Stomach (tissue), 8 donors: ENCODE measurements at regions not wholly inside any gene's neighbourhood (a gene's known extent, or its start where the extent isn't known, plus 50 kb on each side); places are given as distances from the start of the nearest gene placed in this dataset.

Source experiments
- DNase-seq, 2 donors: peaks; one replicate each; pipeline versions ENCODE4 v3.0.0 to v3.0.0-alpha.2; 2013 to 2019
- H3K27ac ChIP-seq, 5 donors: fragments of 200-600 bp in 4 of 5; sonication (generic) in 4 of 5; one replicate each; pipeline ENCODE4 v1.5.1; 2013 to 2019; ENCODE audit warnings: mild to moderate bottlenecking in 1 of 5, moderate library complexity in 1 of 5
- H3K27me3 ChIP-seq, 3 donors: fragments of 200-600 bp; sonication (generic); one replicate each; pipeline ENCODE4 v1.5.1; 2017 to 2019; ENCODE audit warnings: mixed run types in 1 of 3
- H3K36me3 ChIP-seq, 4 donors: fragments of 200-600 bp; sonication (generic); 1 replicate in 3 of 4; 2 replicates in 1 of 4; pipeline ENCODE4 v1.5.1; 2016 to 2019
- H3K4me1 ChIP-seq, 4 donors: fragments of 200-600 bp; sonication (generic); one replicate each; pipeline ENCODE4 v1.5.1; 2016 to 2019
- H3K4me3 ChIP-seq, 4 donors: fragments of 200-600 bp; sonication (generic) in 3 of 4; one replicate each; pipeline ENCODE4 v1.5.1; 2016 to 2019; ENCODE audit warnings: mild to moderate bottlenecking in 1 of 4
- H3K9me3 ChIP-seq, 4 donors: fragments of 200-600 bp; sonication (generic); one replicate each; pipeline ENCODE4 v1.5.1; 2016 to 2019
- CTCF ChIP-seq, 7 experiments: fragments of 450-650 bp in 4 of 7; fragments of 200-600 bp in 3 of 7; sonication (generic) in 3 of 7; IDR thresholded peaks; one replicate each; pipeline ENCODE4 v1.5.1; 2016 to 2019; ENCODE audit warnings: antibody characterized with exemption in 7 of 7, control low read depth in 2 of 7, mild to moderate bottlenecking in 1 of 7
- EP300 ChIP-seq: sonication (generic); formaldehyde crosslinking; IDR thresholded peaks from one replicate; pipeline ENCODE4 v1.6.1; 2017; ENCODE audit warnings: antibody characterized with exemption
- POLR2A ChIP-seq, 4 donors: fragments of 450-650 bp; IDR thresholded peaks; one replicate each; pipeline ENCODE4 v1.6.1; 2016; ENCODE audit warnings: antibody characterized with exemption in 4 of 4, control low read depth in 2 of 4, mild to moderate bottlenecking in 1 of 4, moderate library complexity in 1 of 4
- POLR2AphosphoS5 ChIP-seq, 3 donors: sonication (generic); formaldehyde crosslinking; IDR thresholded peaks; one replicate each; pipeline ENCODE4 v1.6.1; 2016; ENCODE audit warnings: antibody characterized with exemption in 3 of 3
- WGBS, 5 donors: extraction: QIAGEN DNeasy Blood & Tissue Kit in 3 of 5; methylation state at CpG; one replicate each; pipeline versions ENCODE4 v1.1.5 to v1.1.7; 2013 to 2018; 5-methylcytosine and 5-hydroxymethylcytosine counted together
- intact Hi-C: fragments of 100-400 bp; cut with DNase I; formaldehyde crosslinking; loops from one replicate; pipeline ENCODE4 v1.15.1; 2023; ENCODE audit warnings: low total_unique reads
- donor health status: healthy with polysubstance abuse.
- donor health status: Bipolar disorder and iron deficiency.
- donor health status: healthy.

GRCh38 chr11:15594607-15595006 is 479.9 kb downstream of the INSC start:
- DNase-seq: no peak
- H3K27ac ChIP-seq: no peak overlapping the region
- H3K4me1 ChIP-seq: peaks cover 0 to 24% (median 3%) of the 10 kb centered on the region in 4 donors
- TF ChIP-seq POLR2AphosphoS5 (IDR thresholded peaks at IDR 0.05) (no peak), EP300 (no peak), POLR2A (IDR thresholded peaks at IDR 0.05) (no peak), CTCF (IDR thresholded peaks at IDR 0.05) (no peak)
- 72 to 95% (median 89%) methylated on average over 2 to 4 of the region's 4 CpGs for WGBS, 5 donors
- intact Hi-C loops: no loop called here
- no peaks in the 10 kb centered on the region for H3K9me3 ChIP-seq
- H3K4me3 ChIP-seq: no peak overlapping the region
- no peaks in the 10 kb centered on the region for H3K36me3 ChIP-seq
- no peaks in the 10 kb centered on the region for H3K27me3 ChIP-seq

GRCh38 chr11:15599376-15599775 is 484.7 kb downstream of the INSC start:
- H3K4me3 ChIP-seq: no peak overlapping the region
- H3K4me1 ChIP-seq: peaks cover 0 to 24% (median 10%) of the 10 kb centered on the region in 4 donors
- no peak for DNase-seq
- H3K36me3 ChIP-seq: no peaks in the 10 kb centered on the region
- 91 to 99% (median 96%) methylated on average over 3 of the region's 3 CpGs for WGBS, 5 donors
- H3K27me3 ChIP-seq: no peaks in the 10 kb centered on the region
- no peaks in the 10 kb centered on the region for H3K9me3 ChIP-seq
- intact Hi-C loops: no loop called here
- H3K27ac ChIP-seq: no peak overlapping the region
- no peak for TF ChIP-seq POLR2A (IDR thresholded peaks at IDR 0.05)
- TF ChIP-seq EP300: no peak
- TF ChIP-seq POLR2AphosphoS5 (IDR thresholded peaks at IDR 0.05): no peak
- TF ChIP-seq CTCF (IDR thresholded peaks at IDR 0.05): no peak

GRCh38 chr11:15602047-15602446 is 487.3 kb downstream of the INSC start:
- intact Hi-C loops: no loop called here
- Histone ChIP-seq H3K36me3 (no peaks in the 10 kb centered on the region), H3K27ac (no peak overlapping the region)

DNA sequence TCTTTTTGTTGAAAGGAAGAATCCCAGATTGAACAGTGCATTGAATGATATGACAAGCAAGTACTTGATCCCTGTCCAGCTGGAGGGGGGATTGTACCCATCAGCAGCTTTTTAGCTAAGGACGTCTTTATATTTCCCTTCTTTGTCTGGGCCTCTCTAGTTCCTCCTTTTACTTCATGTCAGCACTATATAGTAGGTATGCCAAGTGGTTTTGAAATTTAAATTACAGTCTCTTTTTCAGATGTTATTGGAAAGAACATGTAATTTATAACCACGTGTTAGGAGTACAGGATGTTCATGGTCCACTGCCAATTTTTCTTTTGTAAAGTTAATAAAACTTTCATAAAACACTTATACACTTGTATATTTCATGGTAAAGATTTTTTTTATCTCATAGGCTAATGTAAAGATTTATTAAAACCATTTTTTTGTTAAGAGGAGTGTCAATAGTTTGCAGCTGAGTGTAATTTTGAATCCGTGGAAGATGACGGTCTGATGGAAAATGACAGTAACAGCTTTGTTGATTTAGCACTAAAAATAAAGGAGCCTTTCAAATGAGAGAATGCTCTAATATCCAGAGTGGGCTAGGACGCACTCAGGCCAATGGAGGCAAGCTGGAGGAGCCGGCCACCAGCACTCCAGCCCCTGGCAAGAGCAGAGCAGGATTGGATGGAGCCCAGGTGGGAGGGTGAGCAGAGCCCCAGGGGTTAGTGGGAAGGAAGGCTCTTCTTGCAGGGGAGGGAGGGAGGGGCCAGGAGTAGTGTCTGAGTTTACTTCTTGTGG is 488.3 kb downstream of the INSC start:
- peaks cover 0 to 14% (median 6%) of the 10 kb centered on the region in 4 donors for H3K4me1 ChIP-seq
- no peaks in the 10 kb centered on the region for H3K27me3 ChIP-seq
- H3K9me3 ChIP-seq: no peaks in the 10 kb centered on the region
- intact Hi-C loops: no loop called here
- WGBS, 5 donors: 48 to 60% (median 53%) methylated on average over 6 of the region's 6 CpGs
- H3K27ac ChIP-seq: no peak overlapping the region
- H3K36me3 ChIP-seq: no peaks in the 10 kb centered on the region
- no peak overlapping the region for H3K4me3 ChIP-seq
- DNase-seq: peak in 1 of 2 donors; percentile 54
- no peak for TF ChIP-seq CTCF (IDR thresholded peaks at IDR 0.05)
- TF ChIP-seq EP300: no peak
- no peak for TF ChIP-seq POLR2A (IDR thresholded peaks at IDR 0.05)

More at GRCh38 chr11:15602047-15602446, 487.3 kb downstream of the INSC start:
- H3K4me3 ChIP-seq: no peak overlapping the region
- H3K4me1 ChIP-seq: peaks cover 0 to 14% (median 6%) of the 10 kb centered on the region in 4 donors
- no peaks in the 10 kb centered on the region for H3K9me3 ChIP-seq
- H3K27me3 ChIP-seq: no peaks in the 10 kb centered on the region
- WGBS, 5 donors: 92 to 98% (median 96%) methylated on average over 3 of the region's 3 CpGs
- DNase-seq: no peak
- TF ChIP-seq POLR2A (IDR thresholded peaks at IDR 0.05) (no peak), CTCF (IDR thresholded peaks at IDR 0.05) (no peak), EP300 (no peak), POLR2AphosphoS5 (IDR thresholded peaks at IDR 0.05) (no peak)
